Epithelial cell of proximal tubule (primary cell): ENCODE measurements at regions not wholly inside any gene's neighbourhood (a gene's known extent, or its start where the extent isn't known, plus 50 kb on each side); places are given as distances from the start of the nearest gene placed in this dataset.

Experiments used
- DNase-seq: peaks from one replicate; pipeline ENCODE4 v3.0.0-alpha.2; 2011; ENCODE audit warnings: low read depth
- H3K4me3 ChIP-seq: 2 replicates; pipeline ENCODE4 v1.5.1; 2011; ENCODE audit warnings: low read depth, mild to moderate bottlenecking, low read length
- CTCF ChIP-seq: conservative IDR thresholded peaks from 2 replicates; pipeline ENCODE4 v1.5.1; 2012; ENCODE audit warnings: low read depth, mild to moderate bottlenecking, low read length

- DNase-seq: no peak
- H3K4me3 ChIP-seq: no peak overlapping the region
- TF ChIP-seq CTCF: no peak
Observed at GRCh38 chr6:105507811-105508210, 104.9 kb upstream of the PREP start.

- DNase-seq: no peak
- no peak for TF ChIP-seq CTCF
- H3K4me3 ChIP-seq: no peak overlapping the region
Observed at GRCh38 chr6:105504706-105505105, 101.8 kb upstream of the PREP start.

GRCh38 chr6:105503641-105504040 lies 100.8 kb upstream of the PREP start:
- DNase-seq: no peak
- H3K4me3 ChIP-seq: no peak overlapping the region
- no peak for TF ChIP-seq CTCF

- no peak for DNase-seq
- no peak for TF ChIP-seq CTCF
- H3K4me3 ChIP-seq: no peak overlapping the region
Observed at GRCh38 chr6:105501826-105502344, 99.0 kb upstream of the PREP start.

- no peak for TF ChIP-seq CTCF
- H3K4me3 ChIP-seq: no peak overlapping the region
- DNase-seq: no peak
Observed at GRCh38 chr6:105501246-105501645, 98.4 kb upstream of the PREP start.

- H3K4me3 ChIP-seq: no peak overlapping the region
- no peak for DNase-seq
- TF ChIP-seq CTCF: peak; percentile 17
Observed at GRCh38 chr6:105500693-105501092, 97.8 kb upstream of the PREP start.

GRCh38 chr6:105499931-105500330 lies 97.0 kb upstream of the PREP start:
- no peak overlapping the region for H3K4me3 ChIP-seq
- no peak for TF ChIP-seq CTCF
- no peak for DNase-seq
